HEK293 (cell line): ENCODE measurements at regions not wholly inside any gene's neighbourhood (a gene's known extent, or its start where the extent isn't known, plus 50 kb on each side); places are given as distances from the start of the nearest gene placed in this dataset.

Experiments used
- CTCF ChIP-seq: fragments of 450-650 bp; formaldehyde crosslinking; IDR thresholded peaks from 2 replicates; pipeline ENCODE4 v1.5.1; 2016; ENCODE audit warnings: missing biosample characterization, missing genetic modification characterization
- GFI1B ChIP-seq: fragments of 450-650 bp; formaldehyde crosslinking; IDR thresholded peaks from 2 replicates; pipeline ENCODE4 v1.5.1; 2016; ENCODE audit warnings: missing biosample characterization, missing genetic modification characterization
- HIC1 ChIP-seq: fragments of 450-650 bp; formaldehyde crosslinking; IDR thresholded peaks from 2 replicates; pipeline ENCODE4 v1.5.1; 2016; ENCODE audit warnings: missing biosample characterization, missing genetic modification characterization
- INSM2 ChIP-seq: fragments of 450-650 bp; formaldehyde crosslinking; IDR thresholded peaks from 2 replicates; pipeline ENCODE4 v1.5.1; 2016; ENCODE audit warnings: missing biosample characterization, missing genetic modification characterization
- PATZ1 ChIP-seq: fragments of 450-650 bp; formaldehyde crosslinking; IDR thresholded peaks from 2 replicates; pipeline ENCODE4 v1.5.1; 2016; ENCODE audit warnings: missing biosample characterization, missing genetic modification characterization
- PRDM6 ChIP-seq: fragments of 450-650 bp; formaldehyde crosslinking; IDR thresholded peaks from 2 replicates; pipeline ENCODE4 v1.5.1; 2017; ENCODE audit warnings: missing biosample characterization, missing genetic modification characterization
- ZBTB8A ChIP-seq: fragments of 450-650 bp; formaldehyde crosslinking; IDR thresholded peaks from 2 replicates; pipeline ENCODE4 v1.5.1; 2016; ENCODE audit warnings: missing biosample characterization, missing genetic modification characterization
- ZNF148 ChIP-seq: fragments of 450-650 bp; formaldehyde crosslinking; IDR thresholded peaks from 2 replicates; pipeline ENCODE4 v1.5.0; 2017; ENCODE audit warnings: missing biosample characterization, missing genetic modification characterization, borderline replicate concordance
- ZNF239 ChIP-seq: fragments of 450-650 bp; formaldehyde crosslinking; IDR thresholded peaks from 2 replicates; pipeline ENCODE4 v1.5.1; 2016; ENCODE audit warnings: missing biosample characterization, missing genetic modification characterization
- ZNF274 ChIP-seq, 2 experiments: fragments of 200-500 bp in 1 of 2; fragments of 450-650 bp in 1 of 2; sonication (Bioruptor generic) in 1 of 2; formaldehyde crosslinking in 1 of 2; IDR thresholded peaks; 2 replicates each; pipeline versions ENCODE4 v1.5.1 to v1.6.1; 2014 to 2016; ENCODE audit warnings: borderline replicate concordance in 1 of 2, inconsistent platforms in 1 of 2, low read length in 1 of 2, missing biosample characterization in 1 of 2, missing genetic modification characterization in 1 of 2
- ZNF510 ChIP-seq: fragments of 450-650 bp; formaldehyde crosslinking; IDR thresholded peaks from 2 replicates; pipeline ENCODE4 v1.5.1; 2018; ENCODE audit warnings: mild to moderate bottlenecking, missing genetic modification characterization, missing biosample characterization; ENCODE audit not compliant: insufficient replicate concordance
- ZNF76 ChIP-seq: fragments of 450-650 bp; formaldehyde crosslinking; IDR thresholded peaks from 2 replicates; pipeline ENCODE4; 2016; ENCODE audit warnings: low read depth, missing biosample characterization, missing genetic modification characterization, borderline replicate concordance

- no peak for TF ChIP-seq ZNF510
- TF ChIP-seq HIC1: no peak
- TF ChIP-seq ZNF274 (IDR thresholded peaks at IDR 0.05; ENCODE audit: low read length): no peak
- TF ChIP-seq ZNF274 (tag by site-specific recombination; IDR thresholded peaks at IDR 0.05; ENCODE audit: borderline replicate concordance): no peak
- TF ChIP-seq INSM2 (tag by site-specific recombination): no peak
- TF ChIP-seq ZNF148 (tag by site-specific recombination): no peak
- TF ChIP-seq CTCF (tag by site-specific recombination): no peak
- no peak for TF ChIP-seq PRDM6 (tag by site-specific recombination)
- no peak for TF ChIP-seq PATZ1 (tag by site-specific recombination)
- TF ChIP-seq ZBTB8A (tag by site-specific recombination): no peak
- no peak for TF ChIP-seq ZNF239 (tag by site-specific recombination)
- no peak for TF ChIP-seq GFI1B (tag by site-specific recombination)
- TF ChIP-seq ZNF76 (tag by site-specific recombination): no peak
Observed at GRCh38 chr2:67922080-67922785, 140.6 kb downstream of the C1D start.
